Liver (tissue), 7 donors: ENCODE measurements at regions not wholly inside any gene's neighbourhood (a gene's known extent, or its start where the extent isn't known, plus 50 kb on each side); places are given as distances from the start of the nearest gene placed in this dataset.

Source experiments
- DNase-seq: peaks from one replicate; pipeline ENCODE4 v3.0.0-alpha.2; 2017; ENCODE audit warnings: low spot score
- H3K27ac ChIP-seq, 2 donors: one replicate each; pipeline ENCODE4 v1.7.0; 2013; ENCODE audit warnings: inconsistent platforms in 2 of 2, low read length in 2 of 2, control low read depth in 1 of 2, low read depth in 1 of 2, mild to moderate bottlenecking in 1 of 2
- H3K27me3 ChIP-seq, 4 donors: one replicate each; pipeline versions ENCODE4 v1.6.1 to v1.7.0; 2013; ENCODE audit warnings: low read length in 3 of 4, inconsistent platforms in 1 of 4, mild to moderate bottlenecking in 1 of 4, moderate library complexity in 1 of 4; ENCODE audit not compliant: control insufficient read depth in 4 of 4, insufficient read depth in 4 of 4
- H3K36me3 ChIP-seq, 4 donors: one replicate each; pipeline versions ENCODE4 v1.6.1 to v1.7.0; 2013; ENCODE audit warnings: low read length in 3 of 4, mild to moderate bottlenecking in 3 of 4, low read depth in 1 of 4, moderate library complexity in 1 of 4; ENCODE audit not compliant: control insufficient read depth in 4 of 4, insufficient read depth in 3 of 4
- H3K4me1 ChIP-seq, 4 donors: one replicate each; pipeline versions ENCODE4 v1.6.1 to v1.7.0; 2013; ENCODE audit warnings: low read length in 3 of 4, mild to moderate bottlenecking in 3 of 4, moderate library complexity in 1 of 4; ENCODE audit not compliant: control insufficient read depth in 4 of 4, insufficient read depth in 4 of 4
- H3K4me3 ChIP-seq, 3 donors: one replicate each; pipeline versions ENCODE4 v1.6.1 to v1.7.0; 2013; ENCODE audit warnings: low read length in 3 of 3, control low read depth in 1 of 3, low read depth in 1 of 3, mild to moderate bottlenecking in 1 of 3
- H3K9ac ChIP-seq, 2 donors: one replicate each; pipeline ENCODE4 v1.7.0; 2013; ENCODE audit warnings: low read length in 2 of 2, mild to moderate bottlenecking in 2 of 2, moderate library complexity in 2 of 2, control low read depth in 1 of 2, low read depth in 1 of 2
- H3K9me3 ChIP-seq, 4 donors: one replicate each; pipeline versions ENCODE4 v1.6.1 to v1.7.0; 2013; ENCODE audit warnings: low read length in 3 of 4; ENCODE audit not compliant: control insufficient read depth in 4 of 4
- ATF3 ChIP-seq: IDR thresholded peaks from 2 replicates; pipeline ENCODE4 v1.6.1; 2016; ENCODE audit warnings: antibody characterized with exemption
- EGR1 ChIP-seq, 2 donors: IDR thresholded peaks; 2 replicates each; pipeline ENCODE4 v1.6.1; 2016 to 2018; ENCODE audit warnings: antibody characterized with exemption in 2 of 2, low read depth in 2 of 2
- FOXA1 ChIP-seq: IDR thresholded peaks from 2 replicates; pipeline ENCODE4 v1.6.1; 2016; ENCODE audit warnings: antibody characterized with exemption
- FOXA2 ChIP-seq: IDR thresholded peaks from 2 replicates; pipeline ENCODE4 v1.6.1; 2016; ENCODE audit warnings: antibody characterized with exemption
- GABPA ChIP-seq, 2 donors: IDR thresholded peaks in 1 of 2; conservative IDR thresholded peaks in 1 of 2; 2 replicates each; pipeline ENCODE4 v1.6.1; 2016; ENCODE audit warnings: antibody characterized with exemption in 2 of 2, mild to moderate bottlenecking in 1 of 2, moderate library complexity in 1 of 2
- HNF4A ChIP-seq, 2 donors: conservative IDR thresholded peaks; 2 replicates each; pipeline ENCODE4 v1.6.1; 2016; ENCODE audit warnings: antibody characterized with exemption in 2 of 2, mild to moderate bottlenecking in 2 of 2
- NR2F2 ChIP-seq: IDR thresholded peaks from 2 replicates; pipeline ENCODE4 v1.6.1; 2016; ENCODE audit warnings: antibody characterized with exemption
- REST ChIP-seq: IDR thresholded peaks from 2 replicates; pipeline ENCODE4 v1.6.1; 2016; ENCODE audit warnings: antibody characterized with exemption, mild to moderate bottlenecking
- RXRA ChIP-seq, 2 donors: IDR thresholded peaks; 2 replicates each; pipeline ENCODE4 v1.6.1; 2017 to 2018; ENCODE audit warnings: antibody characterized with exemption in 2 of 2, mild to moderate bottlenecking in 1 of 2
- SP1 ChIP-seq: IDR thresholded peaks from 2 replicates; pipeline ENCODE4 v1.6.1; 2018; ENCODE audit warnings: antibody characterized with exemption, mild to moderate bottlenecking
- WGBS: extraction: QIAGEN DNeasy Blood & Tissue Kit; methylation state at CpG from one replicate; pipeline ENCODE4 v1.1.7; 2013; 5-methylcytosine and 5-hydroxymethylcytosine counted together
- TF ChIP-seq, protein P1 (sequence below): IDR thresholded peaks from 2 replicates; pipeline ENCODE4 v1.6.1; 2016; ENCODE audit warnings: antibody characterized with exemption
- donor health status: healthy.
- donor health status: healthy.
- donor health status: healthy.
- donor health status: healthy.

DNA sequence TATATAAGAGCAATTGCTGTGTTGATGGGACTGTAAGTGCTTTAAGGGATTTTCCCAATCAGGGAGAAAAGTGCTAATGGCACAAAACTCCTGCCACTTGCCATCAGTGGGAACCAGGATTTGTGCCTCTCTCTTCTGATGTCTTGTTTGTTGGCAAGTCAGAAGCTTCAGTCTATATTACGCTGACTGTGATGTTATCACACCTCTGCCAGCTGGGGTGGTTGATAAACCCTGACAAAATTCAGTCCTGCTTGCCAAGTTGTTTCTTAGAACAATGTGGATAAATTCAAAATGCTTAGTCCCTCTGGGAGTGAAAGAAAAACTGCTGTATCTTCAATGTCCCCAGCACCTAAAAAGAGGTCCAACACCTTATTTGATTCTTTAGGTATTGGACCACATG, 161.4 kb upstream of the FBXL7 start:
- H3K27ac ChIP-seq, result no peak overlapping the region
- TF ChIP-seq, protein P1, sequence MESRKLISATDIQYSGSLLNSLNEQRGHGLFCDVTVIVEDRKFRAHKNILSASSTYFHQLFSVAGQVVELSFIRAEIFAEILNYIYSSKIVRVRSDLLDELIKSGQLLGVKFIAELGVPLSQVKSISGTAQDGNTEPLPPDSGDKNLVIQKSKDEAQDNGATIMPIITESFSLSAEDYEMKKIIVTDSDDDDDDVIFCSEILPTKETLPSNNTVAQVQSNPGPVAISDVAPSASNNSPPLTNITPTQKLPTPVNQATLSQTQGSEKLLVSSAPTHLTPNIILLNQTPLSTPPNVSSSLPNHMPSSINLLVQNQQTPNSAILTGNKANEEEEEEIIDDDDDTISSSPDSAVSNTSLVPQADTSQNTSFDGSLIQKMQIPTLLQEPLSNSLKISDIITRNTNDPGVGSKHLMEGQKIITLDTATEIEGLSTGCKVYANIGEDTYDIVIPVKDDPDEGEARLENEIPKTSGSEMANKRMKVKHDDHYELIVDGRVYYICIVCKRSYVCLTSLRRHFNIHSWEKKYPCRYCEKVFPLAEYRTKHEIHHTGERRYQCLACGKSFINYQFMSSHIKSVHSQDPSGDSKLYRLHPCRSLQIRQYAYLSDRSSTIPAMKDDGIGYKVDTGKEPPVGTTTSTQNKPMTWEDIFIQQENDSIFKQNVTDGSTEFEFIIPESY, result no peak
- TF ChIP-seq EGR1 (IDR thresholded peaks at IDR 0.05; ENCODE audit: low read depth in 2 of 2) (no peak), SP1 (no peak), NR2F2 (no peak), RXRA (IDR thresholded peaks at IDR 0.05) (no peak)

GRCh38 chr5:15334551-15335266, 165.3 kb upstream of the FBXL7 start:
- DNase-seq, result no peak
- no peak overlapping the region for H3K4me3 ChIP-seq
- H3K9ac ChIP-seq, result no peak overlapping the region
- H3K9me3 ChIP-seq, result no peaks in the 10 kb centered on the region
- H3K36me3 ChIP-seq, result no peaks in the 10 kb centered on the region
- H3K27me3 ChIP-seq, result no peaks in the 10 kb centered on the region
- H3K4me1 ChIP-seq, result no peaks in the 10 kb centered on the region
- WGBS, result 50% methylated on average over 4 of the region's 4 CpGs
- H3K27ac ChIP-seq, result no peak overlapping the region
- TF ChIP-seq REST (no peak), RXRA (IDR thresholded peaks at IDR 0.05) (peak in 1 of 2 donors; percentile 21), FOXA2 (no peak), FOXA1 (no peak), EGR1 (IDR thresholded peaks at IDR 0.05; ENCODE audit: low read depth in 2 of 2) (no peak), ATF3 (no peak), GABPA (IDR thresholded peaks at IDR 0.05 in 1 of 2, conservative IDR thresholded peaks at IDR 0.05 in 1 of 2) (peak in 1 of 2 donors; percentile 30), HNF4A (conservative IDR thresholded peaks at IDR 0.05) (peak in 1 of 2 donors; percentile 32)
- TF ChIP-seq, protein P1, result no peak

More for the DNA sequence above, 161.4 kb upstream of the FBXL7 start:
- no peak for DNase-seq
- WGBS, result 84% methylated on average over 1 of the region's 1 CpG
- Histone ChIP-seq H3K9me3 (peaks cover 0 to 3% (median 0%) of the 10 kb centered on the region in 4 donors), H3K36me3 (no peaks in the 10 kb centered on the region), H3K9ac (no peak overlapping the region), H3K27me3 (no peaks in the 10 kb centered on the region), H3K4me1 (no peaks in the 10 kb centered on the region), H3K4me3 (no peak overlapping the region)
